T-helper 2 cell treated with Interferon-gamma antibody and Interleukin-4, amounts not matched to agents 5 μg/mL and 100 μg/mL, for 36 hours (primary cell): ENCODE measurements at regions not wholly inside any gene's neighbourhood (a gene's known extent, or its start where the extent isn't known, plus 50 kb on each side); places are given as distances from the start of the nearest gene placed in this dataset.

ENCODE experiments used
- DNase-seq: peaks from one replicate; pipeline ENCODE4 v3.0.0; 2021; ENCODE audit warnings: low spot score
- H3K27ac Mint-ChIP-seq: one replicate; pipeline ENCODE4 v1.8.0; 2021; ENCODE audit warnings: mild to moderate bottlenecking, mixed read lengths
- H3K27me3 Mint-ChIP-seq: one replicate; pipeline ENCODE4 v1.8.0; 2021; ENCODE audit warnings: low read depth, mixed read lengths
- H3K36me3 Mint-ChIP-seq: one replicate; pipeline ENCODE4 v1.8.0; 2021; ENCODE audit warnings: low read depth, mixed read lengths
- H3K4me1 Mint-ChIP-seq: one replicate; pipeline ENCODE4 v1.8.0; 2021; ENCODE audit warnings: low read depth, mixed read lengths
- H3K4me3 Mint-ChIP-seq: one replicate; pipeline ENCODE4 v1.8.0; 2022; ENCODE audit warnings: mild to moderate bottlenecking, moderate library complexity, mixed read lengths
- H3K9me3 Mint-ChIP-seq: one replicate; pipeline ENCODE4 v1.8.0; 2021; ENCODE audit warnings: mixed read lengths

- H3K27me3 Mint-ChIP-seq: no peaks in the 10 kb centered on the region
- H3K27ac Mint-ChIP-seq: no peak overlapping the region
- H3K36me3 Mint-ChIP-seq: no peaks in the 10 kb centered on the region
- no peak overlapping the region for H3K4me3 Mint-ChIP-seq
- no peaks in the 10 kb centered on the region for H3K4me1 Mint-ChIP-seq
- no peak for DNase-seq
- H3K9me3 Mint-ChIP-seq: peaks cover 6% of the 10 kb centered on the region
Measured at GRCh38 chr6:56385981-56386593, 138.7 kb upstream of the COL21A1 start.

GRCh38 chr6:56383160-56383559 lies 135.8 kb upstream of the COL21A1 start:
- no peaks in the 10 kb centered on the region for H3K27me3 Mint-ChIP-seq
- no peaks in the 10 kb centered on the region for H3K4me1 Mint-ChIP-seq

GRCh38 chr6:56382416-56382940 lies 135.1 kb upstream of the COL21A1 start:
- Mint-ChIP-seq H3K27me3 (no peaks in the 10 kb centered on the region), H3K9me3 (no peaks in the 10 kb centered on the region), H3K4me3 (no peak overlapping the region), H3K27ac (no peak overlapping the region), H3K36me3 (no peaks in the 10 kb centered on the region), H3K4me1 (no peaks in the 10 kb centered on the region)
- DNase-seq: no peak

More at GRCh38 chr6:56383160-56383559, 135.8 kb upstream of the COL21A1 start:
- H3K9me3 Mint-ChIP-seq: no peaks in the 10 kb centered on the region
- H3K27ac Mint-ChIP-seq: no peak overlapping the region
- H3K36me3 Mint-ChIP-seq: no peaks in the 10 kb centered on the region
- no peak for DNase-seq
- no peak overlapping the region for H3K4me3 Mint-ChIP-seq

- DNase-seq: no peak
- no peak overlapping the region for H3K27ac Mint-ChIP-seq
- H3K27me3 Mint-ChIP-seq: no peaks in the 10 kb centered on the region
- no peak overlapping the region for H3K4me3 Mint-ChIP-seq
- no peaks in the 10 kb centered on the region for H3K4me1 Mint-ChIP-seq
- no peaks in the 10 kb centered on the region for H3K9me3 Mint-ChIP-seq
- no peaks in the 10 kb centered on the region for H3K36me3 Mint-ChIP-seq
Measured at GRCh38 chr6:56381801-56382251, 134.4 kb upstream of the COL21A1 start.

- no peaks in the 10 kb centered on the region for H3K9me3 Mint-ChIP-seq
- no peak overlapping the region for H3K27ac Mint-ChIP-seq
- H3K4me1 Mint-ChIP-seq: no peaks in the 10 kb centered on the region
- DNase-seq: no peak
- no peak overlapping the region for H3K4me3 Mint-ChIP-seq
- no peaks in the 10 kb centered on the region for H3K36me3 Mint-ChIP-seq
- H3K27me3 Mint-ChIP-seq: no peaks in the 10 kb centered on the region
Measured at GRCh38 chr6:56380476-56380875, 133.1 kb upstream of the COL21A1 start.

GRCh38 chr6:56378966-56379585 lies 131.7 kb upstream of the COL21A1 start:
- Mint-ChIP-seq H3K9me3 (no peaks in the 10 kb centered on the region), H3K4me3 (no peak overlapping the region), H3K27me3 (no peaks in the 10 kb centered on the region), H3K4me1 (no peaks in the 10 kb centered on the region), H3K36me3 (no peaks in the 10 kb centered on the region), H3K27ac (no peak overlapping the region)
- DNase-seq: no peak

GRCh38 chr6:56378507-56378906 lies 131.1 kb upstream of the COL21A1 start:
- H3K27me3 Mint-ChIP-seq: no peaks in the 10 kb centered on the region
- no peak overlapping the region for H3K27ac Mint-ChIP-seq
- H3K9me3 Mint-ChIP-seq: no peaks in the 10 kb centered on the region
- H3K36me3 Mint-ChIP-seq: no peaks in the 10 kb centered on the region
- H3K4me1 Mint-ChIP-seq: no peaks in the 10 kb centered on the region
- no peak overlapping the region for H3K4me3 Mint-ChIP-seq
- no peak for DNase-seq

GRCh38 chr6:56377295-56377694 lies 129.9 kb upstream of the COL21A1 start:
- no peak overlapping the region for H3K27ac Mint-ChIP-seq
- H3K9me3 Mint-ChIP-seq: no peaks in the 10 kb centered on the region
- no peaks in the 10 kb centered on the region for H3K4me1 Mint-ChIP-seq
- H3K27me3 Mint-ChIP-seq: no peaks in the 10 kb centered on the region
- H3K4me3 Mint-ChIP-seq: no peak overlapping the region
- DNase-seq: no peak
- no peaks in the 10 kb centered on the region for H3K36me3 Mint-ChIP-seq

- no peak overlapping the region for H3K27ac Mint-ChIP-seq
- H3K4me3 Mint-ChIP-seq: no peak overlapping the region
Measured at GRCh38 chr6:56375806-56376205, 128.4 kb upstream of the COL21A1 start.

GRCh38 chr6:56374841-56375369 lies 127.5 kb upstream of the COL21A1 start:
- H3K36me3 Mint-ChIP-seq: no peaks in the 10 kb centered on the region
- H3K4me1 Mint-ChIP-seq: no peaks in the 10 kb centered on the region
- no peak overlapping the region for H3K4me3 Mint-ChIP-seq
- no peak overlapping the region for H3K27ac Mint-ChIP-seq
- DNase-seq: no peak
- H3K9me3 Mint-ChIP-seq: no peaks in the 10 kb centered on the region
- no peaks in the 10 kb centered on the region for H3K27me3 Mint-ChIP-seq

More at GRCh38 chr6:56375806-56376205, 128.4 kb upstream of the COL21A1 start:
- H3K36me3 Mint-ChIP-seq: no peaks in the 10 kb centered on the region
- no peaks in the 10 kb centered on the region for H3K27me3 Mint-ChIP-seq
- H3K9me3 Mint-ChIP-seq: no peaks in the 10 kb centered on the region
- H3K4me1 Mint-ChIP-seq: no peaks in the 10 kb centered on the region
- no peak for DNase-seq

GRCh38 chr6:56372406-56372995 lies 125.1 kb upstream of the COL21A1 start:
- Mint-ChIP-seq H3K4me3 (no peak overlapping the region), H3K36me3 (no peaks in the 10 kb centered on the region), H3K9me3 (no peaks in the 10 kb centered on the region), H3K27ac (no peak overlapping the region), H3K27me3 (no peaks in the 10 kb centered on the region), H3K4me1 (no peaks in the 10 kb centered on the region)
- no peak for DNase-seq

GRCh38 chr6:56370561-56371211 lies 123.3 kb upstream of the COL21A1 start:
- Mint-ChIP-seq H3K27me3 (no peaks in the 10 kb centered on the region), H3K4me3 (no peak overlapping the region), H3K36me3 (no peaks in the 10 kb centered on the region)

GRCh38 chr6:56370127-56370540 lies 122.8 kb upstream of the COL21A1 start:
- Mint-ChIP-seq H3K27ac (no peak overlapping the region), H3K4me1 (no peaks in the 10 kb centered on the region), H3K9me3 (no peaks in the 10 kb centered on the region), H3K27me3 (no peaks in the 10 kb centered on the region), H3K4me3 (no peak overlapping the region), H3K36me3 (no peaks in the 10 kb centered on the region)
- no peak for DNase-seq

More at GRCh38 chr6:56370561-56371211, 123.3 kb upstream of the COL21A1 start:
- Mint-ChIP-seq H3K4me1 (no peaks in the 10 kb centered on the region), H3K9me3 (no peaks in the 10 kb centered on the region), H3K27ac (no peak overlapping the region)
- no peak for DNase-seq

GRCh38 chr6:56368491-56368890 lies 121.1 kb upstream of the COL21A1 start:
- Mint-ChIP-seq H3K27ac (no peak overlapping the region), H3K4me3 (no peak overlapping the region), H3K9me3 (no peaks in the 10 kb centered on the region), H3K27me3 (no peaks in the 10 kb centered on the region), H3K4me1 (no peaks in the 10 kb centered on the region), H3K36me3 (no peaks in the 10 kb centered on the region)
- no peak for DNase-seq
